H9 (cell line): ENCODE measurements at regions not wholly inside any gene's neighbourhood (a gene's known extent, or its start where the extent isn't known, plus 50 kb on each side); places are given as distances from the start of the nearest gene placed in this dataset.

Experiments used
- DNase-seq: peaks from one replicate; pipeline ENCODE4 v3.0.0-alpha.2; 2017
- H2AFZ ChIP-seq: one replicate; pipeline ENCODE4 v1.6.1; 2013; ENCODE audit warnings: mild to moderate bottlenecking, low read length, control low read depth, moderate library complexity
- H2AK5ac ChIP-seq: 2 replicates; pipeline ENCODE4 v1.6.1; 2013; ENCODE audit warnings: low read length, control low read depth, mixed read lengths; ENCODE audit not compliant: insufficient read length
- H2BK120ac ChIP-seq: one replicate; pipeline ENCODE4 v1.6.1; 2013; ENCODE audit warnings: low read depth, mild to moderate bottlenecking, low read length, control low read depth, inconsistent platforms; ENCODE audit not compliant: poor library complexity, severe bottlenecking
- H2BK12ac ChIP-seq: 2 replicates; pipeline ENCODE4 v1.6.1; 2013; ENCODE audit warnings: low read length, control low read depth, mixed read lengths, low read depth; ENCODE audit not compliant: insufficient read length
- H2BK15ac ChIP-seq: 2 replicates; pipeline ENCODE4 v1.6.1; 2013; ENCODE audit warnings: low read depth, low read length, control low read depth
- H2BK20ac ChIP-seq: one replicate; pipeline ENCODE4 v1.6.1; 2013; ENCODE audit warnings: low read depth, mild to moderate bottlenecking, low read length, control low read depth, inconsistent platforms; ENCODE audit not compliant: poor library complexity, severe bottlenecking
- H2BK5ac ChIP-seq: 2 replicates; pipeline ENCODE4 v1.6.1; 2013; ENCODE audit warnings: low read length, control low read depth, mixed read lengths; ENCODE audit not compliant: insufficient read length
- H3K14ac ChIP-seq: 2 replicates; pipeline ENCODE4 v1.6.1; 2013; ENCODE audit warnings: low read length, control low read depth; ENCODE audit not compliant: insufficient read depth
- H3K18ac ChIP-seq: 2 replicates; pipeline ENCODE4 v1.6.1; 2013; ENCODE audit warnings: low read depth, mild to moderate bottlenecking, mixed read lengths, low read length, control low read depth; ENCODE audit not compliant: insufficient read length
- H3K23ac ChIP-seq: 2 replicates; pipeline ENCODE4 v1.6.1; 2013; ENCODE audit warnings: low read length, control low read depth, mixed read lengths, low read depth; ENCODE audit not compliant: insufficient read length
- H3K23me2 ChIP-seq: 2 replicates; pipeline ENCODE4 v1.6.1; 2013; ENCODE audit warnings: low read depth, mild to moderate bottlenecking, mixed read lengths, low read length, control low read depth; ENCODE audit not compliant: insufficient read length, poor library complexity, severe bottlenecking
- H3K27ac ChIP-seq: 2 replicates; pipeline ENCODE4 v1.5.1; 2013; ENCODE audit warnings: low read length, control low read depth, mixed read lengths, low read depth; ENCODE audit not compliant: insufficient read length
- H3K27me3 ChIP-seq: 2 replicates; pipeline ENCODE4 v1.6.1; 2013; ENCODE audit warnings: low read length, control low read depth, inconsistent platforms; ENCODE audit not compliant: insufficient read depth
- H3K4ac ChIP-seq: 2 replicates; pipeline ENCODE4 v1.6.1; 2013; ENCODE audit warnings: low read depth, mild to moderate bottlenecking, control low read depth, inconsistent platforms, low read length, moderate library complexity
- H3K4me1 ChIP-seq: 2 replicates; pipeline ENCODE4 v1.6.1; 2013; ENCODE audit warnings: low read length, control low read depth, inconsistent platforms; ENCODE audit not compliant: insufficient read depth
- H3K4me2 ChIP-seq: 2 replicates; pipeline ENCODE4 v1.6.1; 2013; ENCODE audit warnings: low read length, control low read depth, mixed read lengths; ENCODE audit not compliant: insufficient read length, insufficient read depth
- H3K56ac ChIP-seq: 2 replicates; pipeline ENCODE4 v1.6.1; 2013; ENCODE audit warnings: low read depth, mild to moderate bottlenecking, mixed read lengths, low read length, control low read depth; ENCODE audit not compliant: insufficient read length
- H3K79me1 ChIP-seq: 2 replicates; pipeline ENCODE4 v1.6.1; 2013; ENCODE audit warnings: low read depth, mild to moderate bottlenecking, moderate library complexity, low read length, control low read depth, inconsistent platforms; ENCODE audit not compliant: insufficient read depth, poor library complexity, severe bottlenecking
- H3K79me2 ChIP-seq: 2 replicates; pipeline ENCODE4 v1.6.1; 2013; ENCODE audit warnings: low read length, control low read depth, inconsistent platforms; ENCODE audit not compliant: insufficient read depth
- H3K9ac ChIP-seq: 2 replicates; pipeline ENCODE4 v1.6.1; 2013; ENCODE audit warnings: low read length, control low read depth, mixed read lengths; ENCODE audit not compliant: insufficient read length; ENCODE audit errors: extremely low read depth
- H3K9me3 ChIP-seq: one replicate; pipeline ENCODE4 v1.6.1; 2013; ENCODE audit warnings: low read depth, low read length, inconsistent platforms; ENCODE audit not compliant: control insufficient read depth
- H3T11ph ChIP-seq: one replicate; pipeline ENCODE4 v1.6.1; 2013; ENCODE audit warnings: mild to moderate bottlenecking, low read length, control low read depth, inconsistent platforms
- H4K20me1 ChIP-seq: one replicate; pipeline ENCODE4 v1.6.1; 2013; ENCODE audit not compliant: control insufficient read depth, insufficient read length, insufficient read depth
- H4K5ac ChIP-seq: 2 replicates; pipeline ENCODE4 v1.6.1; 2013; ENCODE audit warnings: low read depth, mild to moderate bottlenecking, mixed read lengths, low read length, control low read depth; ENCODE audit not compliant: insufficient read length
- H4K8ac ChIP-seq: replicated peaks from 2 replicates; pipeline ENCODE4 v1.6.1; 2013; ENCODE audit warnings: low read length, control low read depth, mixed read lengths, low read depth; ENCODE audit not compliant: insufficient read length
- H4K91ac ChIP-seq: 2 replicates; pipeline ENCODE4 v1.6.1; 2013; ENCODE audit warnings: low read depth, mild to moderate bottlenecking, moderate library complexity, mixed read lengths, low read length, control low read depth; ENCODE audit not compliant: insufficient read length
- H3K27ac Mint-ChIP-seq, 3 experiments: 2 replicates in 2 of 3; 3 replicates in 1 of 3; pipeline ENCODE4 v1.8.0; 2020 to 2021; ENCODE audit warnings: mixed read lengths in 3 of 3, mild to moderate bottlenecking in 1 of 3, moderate library complexity in 1 of 3
- H3K27me3 Mint-ChIP-seq: 2 replicates; pipeline ENCODE4 v1.8.0; 2021; ENCODE audit warnings: low read depth, mild to moderate bottlenecking, moderate library complexity, mixed read lengths
- H3K36me3 Mint-ChIP-seq, 3 experiments: 2 replicates in 2 of 3; 3 replicates in 1 of 3; pipeline ENCODE4 v1.8.0; 2020 to 2021; ENCODE audit warnings: low read depth in 3 of 3, mixed read lengths in 3 of 3; ENCODE audit not compliant: insufficient read depth in 1 of 3
- H3K4me1 Mint-ChIP-seq, 2 experiments: 2 replicates each; pipeline ENCODE4 v1.8.0; 2020; ENCODE audit warnings: mixed read lengths in 2 of 2
- H3K4me3 Mint-ChIP-seq, 2 experiments: 2 replicates in 1 of 2; 3 replicates in 1 of 2; pipeline ENCODE4 v1.8.0; 2020 to 2021; ENCODE audit warnings: mild to moderate bottlenecking in 2 of 2, mixed read lengths in 2 of 2, moderate library complexity in 1 of 2
- H3K9me3 Mint-ChIP-seq, 2 experiments: 2 replicates in 1 of 2; 3 replicates in 1 of 2; pipeline ENCODE4 v1.8.0; 2020; ENCODE audit warnings: mild to moderate bottlenecking in 2 of 2, mixed read lengths in 2 of 2, moderate library complexity in 1 of 2
- CTCF ChIP-seq: fragments of 200-600 bp; sonication (generic); conservative IDR thresholded peaks from 3 replicates; pipeline ENCODE4 v1.8.0; 2021; ENCODE audit warnings: antibody characterized with exemption, mild to moderate bottlenecking

- Histone ChIP-seq H4K20me1 (no peaks in the 10 kb centered on the region), H4K5ac (no peak overlapping the region), H3K79me2 (no peaks in the 10 kb centered on the region), H2BK5ac (no peak overlapping the region), H2BK12ac (no peak overlapping the region), H3K4ac (no peak overlapping the region), H3K23me2 (no peaks in the 10 kb centered on the region), H3K27me3 (no peaks in the 10 kb centered on the region; the same call in 1 of the 2 replicates), H3K4me1 (no peaks in the 10 kb centered on the region), H2BK20ac (no peak overlapping the region), H3K18ac (no peak overlapping the region), H3K23ac (no peak overlapping the region), H3K56ac (no peak overlapping the region), H3K9ac (no peak overlapping the region), H4K8ac (no peak overlapping the region), H2BK120ac (no peak overlapping the region), H3K27ac (no peak overlapping the region), H3K14ac (no peak overlapping the region), H3K4me2 (no peak overlapping the region), H2AFZ (no peak overlapping the region), H3K79me1 (no peaks in the 10 kb centered on the region), H4K91ac (no peak overlapping the region), H2BK15ac (no peak overlapping the region), H3K9me3 (peaks cover 13% of the 10 kb centered on the region), H2AK5ac (no peak overlapping the region), H3T11ph (no peak overlapping the region)
- H3K4me3 Mint-ChIP-seq = no peak overlapping the region
- no peak overlapping the region for H3K27ac Mint-ChIP-seq
- DNase-seq = no peak
- H3K4me1 Mint-ChIP-seq = no peaks in the 10 kb centered on the region
- H3K36me3 Mint-ChIP-seq = peaks cover 27 to 69% (median 36%) of the 10 kb centered on the region in 3 experiments
- H3K9me3 Mint-ChIP-seq = peaks cover 72 to 73% of the 10 kb centered on the region in 2 experiments
- peaks cover 1% of the 10 kb centered on the region; the same call in 1 of the 2 replicates for H3K27me3 Mint-ChIP-seq
- TF ChIP-seq CTCF = no peak
Measured at GRCh38 chr10:31686599-31686998, 242.0 kb downstream of the ARHGAP12 start.
